GM19240 (cell line): ENCODE measurements at regions not wholly inside any gene's neighbourhood (a gene's known extent, or its start where the extent isn't known, plus 50 kb on each side); places are given as distances from the start of the nearest gene placed in this dataset.
"Not testable (repeated sequence)": the region's sequence is repeated elsewhere in the genome, so short reads cannot be mapped to it uniquely, and the experiment has no call there.

ENCODE experiments used
- DNase-seq: peaks from one replicate; pipeline ENCODE4 v3.0.0; 2011; ENCODE audit warnings: low spot score; ENCODE audit not compliant: insufficient read length

DNA sequence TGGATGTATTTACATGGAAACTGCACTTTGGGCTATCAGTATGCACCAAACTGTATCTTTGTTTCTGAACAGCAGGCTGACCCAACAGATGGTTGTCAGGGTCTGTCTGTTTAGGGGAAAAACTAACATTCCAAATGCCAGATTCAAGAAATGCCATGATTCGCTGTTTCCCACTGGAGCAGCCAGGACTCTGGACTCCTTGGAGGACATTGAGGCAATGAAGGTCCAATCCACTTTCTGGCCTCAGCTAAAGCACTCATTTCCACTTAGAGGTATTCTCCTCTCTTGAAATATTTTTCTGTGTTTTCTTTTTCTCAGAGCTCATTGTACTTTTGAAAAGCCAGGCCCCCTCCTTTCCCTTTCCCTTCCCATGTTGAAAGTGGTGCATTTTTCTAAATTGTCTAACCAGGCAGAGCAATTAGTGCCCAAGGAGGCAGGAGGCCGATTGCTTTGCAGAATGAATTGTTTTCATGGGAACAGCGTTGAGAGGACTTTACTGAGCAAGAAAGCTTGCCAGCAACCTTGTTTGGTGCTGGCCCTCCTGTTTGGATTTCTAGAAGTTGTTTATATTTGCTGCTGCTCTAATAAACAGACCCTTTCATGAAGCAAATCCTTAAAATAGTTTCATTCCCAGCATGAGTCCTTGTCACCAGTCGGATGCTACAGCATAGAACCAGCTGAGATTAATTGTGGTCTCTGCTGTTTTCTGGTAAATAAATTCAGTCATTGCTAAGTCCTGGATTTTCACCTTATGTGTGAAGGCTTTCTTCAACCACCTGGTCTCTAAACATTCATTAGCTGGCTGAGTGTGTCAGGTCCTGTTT, 132.8 kb upstream of the TAF11L2 start:
- DNase-seq, result no peak

DNA sequence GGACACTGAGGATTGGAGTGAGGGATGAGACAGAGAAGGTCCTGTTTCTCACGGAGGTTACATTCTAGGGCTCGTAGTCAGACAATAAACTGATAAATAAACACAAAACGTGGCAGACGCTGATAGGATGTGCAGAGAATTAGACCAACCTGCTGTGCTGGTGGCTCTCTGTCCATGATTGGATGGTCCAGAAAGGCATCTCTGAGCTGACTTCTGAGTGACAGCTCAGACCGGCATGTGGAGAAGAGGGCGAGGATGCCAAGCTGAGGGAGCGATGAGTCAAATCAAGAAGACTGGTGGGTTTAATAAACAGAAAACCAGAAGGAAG, 132.3 kb upstream of the TAF11L2 start:
- DNase-seq, result no peak

DNA sequence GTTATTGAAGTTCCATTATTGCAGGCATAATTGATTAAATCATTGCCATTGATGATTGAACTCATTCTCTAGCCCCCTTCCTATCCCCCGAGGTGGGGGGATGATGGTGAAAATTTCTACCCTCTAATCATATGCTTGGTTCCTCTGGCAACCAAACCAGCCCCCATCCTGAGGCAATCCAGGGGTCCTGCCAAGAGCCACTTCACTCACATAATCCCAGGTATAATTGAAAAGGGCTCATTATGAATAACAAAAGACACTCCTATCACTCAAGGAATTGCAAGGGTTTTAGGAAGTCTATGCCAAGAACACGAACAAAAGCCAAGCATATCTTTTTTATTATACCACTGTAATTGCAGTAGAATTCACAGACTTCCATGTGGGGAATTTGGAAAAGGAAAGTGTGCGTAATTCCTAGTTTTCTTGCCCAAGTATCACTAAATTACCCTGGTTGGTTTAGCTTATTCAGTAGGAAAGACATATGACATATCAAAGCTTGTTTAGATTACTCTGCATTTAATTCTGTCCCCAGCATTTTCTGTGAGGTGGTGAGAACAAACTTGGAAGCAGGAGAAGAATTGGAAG, 130.7 kb upstream of the TAF11L2 start:
- DNase-seq, result no peak

DNA sequence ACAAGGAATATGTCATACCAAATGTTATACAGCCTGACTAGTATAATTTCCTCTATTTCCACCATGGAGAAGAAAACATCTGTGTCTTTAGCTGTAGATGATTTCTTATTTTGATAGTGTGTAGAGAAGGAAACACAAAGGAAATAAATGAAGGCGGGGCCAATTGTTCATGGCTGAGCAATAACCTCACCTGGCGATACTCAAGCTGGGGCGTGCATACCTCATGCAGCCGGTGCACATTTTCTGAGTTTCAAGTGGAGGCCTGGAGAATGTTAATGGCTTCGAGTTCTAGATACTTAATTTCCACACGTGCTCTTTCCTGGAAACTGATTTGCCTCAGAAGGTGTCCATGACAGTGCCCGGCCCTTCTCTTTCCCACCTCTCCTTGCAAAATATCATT, 127.4 kb upstream of the TAF11L2 start:
- no peak for DNase-seq

DNA sequence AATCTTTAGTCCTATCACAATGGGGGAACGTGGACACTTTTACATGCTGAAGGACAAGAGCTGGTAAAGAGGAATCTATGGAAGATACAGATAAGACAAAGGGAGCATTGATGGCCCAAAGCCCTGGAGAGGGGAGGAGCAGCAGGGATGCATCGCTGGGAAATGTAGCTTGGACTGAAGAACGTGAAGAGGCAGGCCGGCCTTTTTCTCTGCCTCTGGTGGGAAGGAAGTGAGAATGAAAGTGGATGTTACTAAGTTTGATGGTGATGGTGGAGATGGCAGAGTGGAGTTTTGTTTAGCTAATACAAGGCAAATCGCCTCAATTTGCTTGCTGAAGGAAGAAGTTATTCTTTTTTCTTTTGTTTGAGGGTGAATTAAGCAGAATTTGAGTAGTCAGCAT, 124.6 kb upstream of the TAF11L2 start:
- peak; percentile 6 for DNase-seq

DNA sequence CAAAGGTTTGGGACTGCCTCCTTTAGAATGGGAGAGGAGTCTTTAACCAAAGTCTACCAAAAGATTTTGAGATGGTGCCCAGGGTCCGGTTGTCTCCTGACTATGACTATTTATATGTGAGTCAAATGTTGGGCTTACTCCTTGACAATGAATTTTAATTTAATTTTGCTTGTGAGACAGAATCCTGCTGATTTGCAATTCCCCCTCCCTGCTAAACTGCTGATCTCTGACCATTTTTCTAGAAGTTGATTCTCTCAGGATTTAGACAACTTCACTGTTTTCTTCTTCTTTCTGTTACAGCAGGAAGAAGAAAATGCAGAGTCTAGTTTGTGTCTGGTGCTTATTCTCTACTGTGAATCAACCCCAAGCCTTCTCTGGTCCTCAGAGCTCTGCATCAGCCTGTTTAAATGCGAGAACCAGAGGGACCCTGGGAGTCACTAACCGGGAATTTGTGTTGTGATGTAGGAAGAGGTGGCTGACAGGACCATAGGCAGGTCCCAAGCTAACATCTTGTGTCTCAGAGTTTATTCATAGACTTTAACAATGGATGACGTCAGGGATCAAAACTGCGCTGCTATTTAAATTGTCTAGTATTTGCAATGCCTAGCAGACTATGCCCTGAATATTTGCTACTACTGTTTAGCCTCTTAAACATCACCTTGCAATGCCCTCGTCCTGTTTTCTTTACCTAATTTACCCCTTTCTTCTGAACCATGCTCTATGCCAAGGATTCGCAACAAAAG, 124.0 kb upstream of the TAF11L2 start:
- no peak for DNase-seq

DNA sequence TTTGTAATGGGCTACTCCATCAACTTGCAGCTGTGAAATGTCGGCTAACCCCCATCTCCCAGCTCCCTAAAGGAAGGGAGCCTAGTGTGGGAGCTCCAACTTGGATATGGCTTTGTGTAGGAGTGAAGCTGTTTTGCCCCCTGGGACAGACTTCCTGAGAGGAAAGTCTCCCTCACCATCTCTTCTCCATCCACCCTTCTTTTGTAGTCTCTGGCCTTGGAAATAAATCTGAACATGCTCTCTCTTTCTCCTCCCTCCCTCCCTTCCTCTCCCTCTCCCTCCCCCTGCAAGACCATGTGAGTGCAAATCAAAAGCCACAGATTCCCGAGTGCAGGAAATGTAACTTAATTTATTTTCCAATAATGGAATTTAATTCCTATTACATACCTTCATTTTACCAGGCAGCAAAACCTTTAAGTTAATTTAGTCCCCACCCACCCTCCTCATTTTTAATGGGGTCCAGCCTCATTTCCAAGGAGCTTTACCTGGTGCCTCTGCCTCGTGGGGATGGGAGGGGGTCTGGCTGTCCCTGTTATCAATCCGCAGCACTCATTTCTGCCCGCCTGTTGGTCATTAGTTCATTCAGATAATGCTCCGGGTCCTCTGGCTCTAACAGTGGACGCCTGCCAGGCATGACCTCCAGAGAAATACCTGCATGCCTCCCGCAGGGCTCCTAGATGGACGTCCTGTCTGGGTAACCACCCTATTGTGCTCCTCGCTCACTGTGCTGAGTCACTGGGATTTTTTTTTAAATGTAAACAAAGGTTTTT, 122.9 kb upstream of the TAF11L2 start:
- no peak for DNase-seq

DNA sequence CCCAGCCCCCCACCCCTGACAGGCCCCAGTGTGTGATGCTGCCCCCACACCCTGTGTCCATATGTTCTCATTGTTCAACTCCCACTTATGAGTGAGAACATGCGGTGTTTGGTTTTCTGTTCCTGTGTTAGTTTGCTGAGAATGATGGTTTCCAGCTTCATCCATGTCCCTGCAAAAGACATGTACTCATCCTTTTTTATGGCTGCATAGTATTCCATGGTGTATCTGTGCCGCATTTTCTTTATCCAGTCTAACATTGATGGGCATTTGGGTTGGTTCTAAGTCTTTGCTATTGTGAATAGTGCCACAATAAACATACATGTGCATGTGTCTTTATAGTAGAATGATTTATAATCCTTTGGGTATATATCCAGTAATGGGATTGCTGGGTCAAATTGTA, 122.1 kb upstream of the TAF11L2 start:
- not testable (repeated sequence) for DNase-seq

DNA sequence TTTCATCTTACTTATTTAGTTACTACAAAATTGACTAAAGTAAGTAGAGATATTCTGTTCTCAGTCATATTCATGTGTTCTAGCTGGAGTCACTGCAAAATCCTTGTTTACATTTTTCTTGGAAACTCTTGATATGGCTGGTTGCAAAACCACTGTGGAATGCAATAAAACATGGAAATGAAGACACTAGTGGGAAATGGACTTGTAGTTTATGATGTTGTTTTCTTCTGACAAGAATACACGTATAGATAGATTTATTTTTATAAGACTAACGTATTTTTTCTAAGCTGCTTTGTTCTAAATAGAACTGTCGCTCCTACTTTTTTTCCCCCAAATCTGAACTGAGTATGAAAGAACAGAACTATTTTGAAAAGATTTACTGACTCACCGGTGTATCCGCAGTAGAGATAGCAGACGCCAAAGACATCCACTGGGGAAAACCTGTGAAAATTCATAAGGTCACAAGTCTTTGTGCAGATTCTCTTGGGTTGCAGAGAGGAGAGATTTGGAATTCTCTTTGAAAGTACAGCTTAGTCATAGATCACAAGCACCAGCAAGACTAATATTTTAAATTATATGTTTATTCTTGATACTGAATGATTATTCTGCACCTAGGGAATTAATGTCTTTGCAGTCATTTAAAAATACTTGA, 119.6 kb upstream of the TAF11L2 start:
- no peak for DNase-seq

DNA sequence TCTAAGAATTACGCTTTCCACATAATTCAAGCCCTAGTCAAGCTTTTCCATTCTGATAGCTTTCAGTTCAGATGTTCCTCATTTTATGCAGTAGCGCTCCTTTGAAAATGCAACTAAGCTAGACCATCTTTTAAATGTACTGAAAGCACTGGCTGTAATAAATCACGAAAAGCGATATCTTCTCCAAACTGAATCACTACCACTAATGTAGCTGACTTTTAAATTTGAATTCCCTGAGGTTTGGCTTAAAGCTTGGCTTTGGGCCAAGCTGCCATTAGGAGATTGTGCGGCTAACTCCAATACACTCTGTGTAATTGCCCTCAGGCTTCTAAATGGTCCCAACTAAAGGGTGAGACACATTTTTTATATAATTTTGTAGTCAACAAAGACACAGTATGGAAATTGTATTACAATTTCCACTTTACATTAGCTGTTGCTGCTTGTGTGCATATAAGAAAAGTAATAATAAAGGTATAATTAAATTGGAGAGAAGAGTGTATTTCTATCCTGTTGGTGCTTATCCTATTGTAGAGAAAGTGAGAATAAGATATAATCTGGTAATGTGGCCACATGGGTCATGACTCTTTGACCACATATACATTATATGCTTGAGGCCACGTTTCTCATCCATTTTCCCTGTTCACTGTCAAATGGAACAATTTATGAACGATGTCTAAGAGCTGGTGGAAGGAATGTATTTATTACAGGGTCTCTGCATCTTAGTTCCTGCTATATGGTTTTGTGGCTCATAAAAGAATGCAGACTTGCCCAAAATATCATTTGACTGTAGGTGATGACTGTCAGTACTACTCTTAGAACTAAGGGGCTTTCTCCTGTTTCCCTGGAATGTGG, 118.7 kb upstream of the TAF11L2 start:
- no peak for DNase-seq

DNA sequence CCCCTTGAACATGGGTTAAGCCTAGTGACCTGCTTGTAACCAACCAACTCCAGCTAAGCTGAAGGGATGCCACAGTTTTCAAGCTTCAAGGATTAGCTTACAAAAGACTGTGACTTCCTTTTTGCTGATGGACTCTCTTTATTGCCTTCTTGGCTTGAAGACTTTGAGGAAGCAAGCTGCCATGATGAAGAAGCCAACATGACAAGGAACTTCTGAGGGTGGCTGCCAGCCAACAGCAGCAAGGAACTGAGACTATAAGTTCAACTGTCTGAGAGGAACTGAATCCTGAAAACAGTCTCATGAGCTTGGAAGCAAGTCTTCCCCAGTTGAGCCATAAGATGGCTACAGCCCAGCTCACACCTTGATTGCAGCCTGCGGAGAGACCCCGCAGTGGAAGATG, 116.1 kb upstream of the TAF11L2 start:
- DNase-seq, result no peak

DNA sequence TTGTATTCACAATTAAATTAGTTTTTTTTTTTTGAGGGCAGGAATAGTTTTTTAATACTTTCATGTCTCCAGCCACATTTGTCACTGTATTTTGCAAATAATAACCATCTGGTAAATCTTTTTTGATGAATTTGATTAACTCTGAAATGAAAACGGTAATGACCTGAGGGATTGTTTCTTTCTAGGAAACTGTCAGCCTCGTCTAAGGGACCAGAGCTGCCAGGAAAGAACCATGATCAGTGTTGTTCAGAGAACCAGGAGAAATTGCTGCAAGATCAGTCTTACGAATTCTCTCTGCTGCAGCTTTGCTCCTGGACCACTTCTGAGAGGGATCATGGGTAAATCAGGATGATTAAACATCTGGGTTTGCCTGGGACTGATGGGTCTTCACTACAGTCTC, 114.5 kb upstream of the TAF11L2 start:
- no peak for DNase-seq

DNA sequence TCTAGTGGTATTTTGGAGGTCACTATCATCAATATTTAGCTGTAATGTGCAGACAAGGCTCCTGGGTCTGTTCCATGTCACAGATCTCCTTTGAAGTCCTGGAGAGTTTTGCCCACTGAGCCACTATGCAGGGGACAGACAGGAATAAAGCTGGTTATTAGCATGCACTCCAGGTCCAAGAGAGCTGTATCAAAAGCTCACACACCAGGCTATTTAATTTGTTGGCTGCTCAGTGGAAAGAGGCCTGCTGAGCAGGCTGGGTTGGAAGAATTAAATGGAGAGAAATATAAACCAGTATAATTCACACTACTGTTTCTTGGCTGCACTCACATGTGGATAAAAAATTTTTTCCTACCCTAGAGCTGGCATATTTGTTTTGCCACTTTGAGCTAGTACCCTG, 113.8 kb upstream of the TAF11L2 start:
- no peak for DNase-seq

DNA sequence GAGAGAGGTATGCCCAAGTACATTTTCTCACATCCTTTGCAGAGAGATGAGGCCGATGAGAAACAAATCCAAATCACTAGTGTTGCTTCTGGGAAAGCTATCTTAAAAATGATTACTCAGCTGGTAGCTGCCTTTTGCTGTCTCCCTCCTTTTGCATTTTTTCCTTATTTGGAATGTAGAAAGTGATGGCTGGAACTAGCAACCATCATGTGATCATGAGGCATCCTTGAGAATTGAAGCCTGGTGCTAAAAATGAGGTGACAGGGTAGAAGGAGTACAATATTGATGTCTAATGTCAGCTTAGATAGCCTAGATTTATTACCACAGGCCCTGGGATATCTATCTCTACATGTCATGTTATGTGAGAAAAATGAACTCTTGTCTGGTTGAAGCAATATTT, 109.3 kb upstream of the TAF11L2 start:
- DNase-seq, result no peak

DNA sequence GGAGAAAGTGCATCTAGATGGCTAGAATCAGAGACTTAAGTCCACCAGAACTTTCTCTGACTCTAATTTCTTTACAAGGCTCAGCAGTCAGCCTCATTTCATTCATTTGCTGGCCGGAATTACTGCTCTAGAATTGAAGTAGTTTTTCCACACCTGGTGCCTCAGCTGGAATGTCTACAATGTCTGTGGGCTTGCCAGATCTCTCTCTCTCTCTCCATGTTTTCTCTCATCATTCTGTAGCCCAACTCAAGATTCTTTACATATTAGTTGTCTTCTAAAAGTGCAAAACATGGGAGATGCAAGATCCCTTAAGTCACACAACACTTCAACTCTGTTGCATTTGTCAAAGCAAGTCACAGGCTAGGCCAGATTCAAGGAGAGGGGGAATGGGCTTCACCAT, 103.9 kb upstream of the TAF11L2 start:
- no peak for DNase-seq

DNA sequence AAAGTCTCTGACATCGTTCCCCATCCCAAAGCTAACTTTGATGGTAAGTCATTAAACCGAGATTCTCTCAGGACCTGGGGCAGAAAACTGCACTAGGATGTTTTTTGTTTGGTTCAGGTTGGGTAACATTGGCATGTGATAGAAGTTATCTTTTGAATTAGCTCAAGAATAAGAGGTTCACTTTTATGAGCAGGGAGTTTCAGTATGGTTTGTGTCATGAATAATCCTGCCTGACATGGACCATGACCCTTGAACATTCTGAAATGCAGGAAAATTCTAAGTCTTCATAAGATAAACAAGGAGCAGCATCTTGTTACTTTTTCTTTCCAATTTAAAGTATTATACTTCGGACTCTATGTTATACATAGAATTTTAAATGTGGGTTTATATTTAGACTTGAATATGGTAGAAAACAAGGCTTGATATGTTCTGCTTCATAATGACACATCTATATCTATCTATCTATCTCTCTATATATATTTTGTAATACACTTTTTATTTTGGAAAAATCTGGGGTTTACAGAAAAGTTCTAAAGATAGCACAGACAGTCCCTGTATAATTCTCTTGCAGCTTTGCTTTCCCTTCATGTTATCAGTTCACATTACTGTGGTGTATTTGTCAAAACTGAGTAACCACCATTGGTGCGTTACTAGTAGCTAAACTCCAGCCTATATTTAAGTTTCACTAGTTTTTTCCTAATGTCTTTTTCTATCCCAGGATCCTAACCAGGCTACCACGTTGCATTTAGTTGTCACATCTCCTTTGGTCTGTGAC, 102.7 kb upstream of the TAF11L2 start:
- no peak for DNase-seq

DNA sequence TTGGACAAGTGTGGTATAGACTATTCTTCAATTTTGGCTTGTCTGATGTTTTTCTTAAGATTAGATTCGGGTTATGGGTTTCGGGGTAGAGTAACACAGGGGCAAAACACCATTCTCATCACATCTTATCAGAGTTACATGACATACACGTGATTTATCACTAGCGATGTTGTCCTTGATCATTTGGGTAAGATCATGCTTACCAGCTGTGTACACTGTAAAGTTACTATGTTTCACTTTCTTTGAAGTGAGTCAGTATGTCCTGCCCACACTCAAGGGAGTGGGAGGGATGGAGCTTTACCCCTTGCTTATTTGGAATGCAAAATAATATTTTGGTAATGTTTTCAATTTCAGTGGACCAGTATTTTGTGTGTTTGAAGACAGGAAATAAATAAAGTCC, 101.8 kb upstream of the TAF11L2 start:
- no peak for DNase-seq

DNA sequence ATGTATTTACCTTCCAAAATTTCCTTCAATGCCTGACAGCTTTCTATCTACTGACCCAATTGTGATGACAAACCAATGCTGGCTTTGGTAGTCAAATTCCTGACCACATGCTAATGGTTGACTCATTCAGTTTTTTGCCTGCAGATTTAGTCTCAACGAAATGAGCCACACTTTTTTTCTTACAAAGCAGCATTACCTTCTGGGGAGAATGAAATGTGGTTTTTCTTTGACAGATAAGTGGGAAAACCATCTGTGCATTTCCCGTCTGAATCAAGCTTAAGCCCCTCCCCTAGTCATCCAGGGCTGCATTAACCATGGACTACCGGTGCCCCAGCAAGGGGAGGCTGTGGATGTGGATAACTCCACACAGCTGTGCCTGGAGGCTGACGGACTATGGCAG, 99.6 kb upstream of the TAF11L2 start:
- no peak for DNase-seq

DNA sequence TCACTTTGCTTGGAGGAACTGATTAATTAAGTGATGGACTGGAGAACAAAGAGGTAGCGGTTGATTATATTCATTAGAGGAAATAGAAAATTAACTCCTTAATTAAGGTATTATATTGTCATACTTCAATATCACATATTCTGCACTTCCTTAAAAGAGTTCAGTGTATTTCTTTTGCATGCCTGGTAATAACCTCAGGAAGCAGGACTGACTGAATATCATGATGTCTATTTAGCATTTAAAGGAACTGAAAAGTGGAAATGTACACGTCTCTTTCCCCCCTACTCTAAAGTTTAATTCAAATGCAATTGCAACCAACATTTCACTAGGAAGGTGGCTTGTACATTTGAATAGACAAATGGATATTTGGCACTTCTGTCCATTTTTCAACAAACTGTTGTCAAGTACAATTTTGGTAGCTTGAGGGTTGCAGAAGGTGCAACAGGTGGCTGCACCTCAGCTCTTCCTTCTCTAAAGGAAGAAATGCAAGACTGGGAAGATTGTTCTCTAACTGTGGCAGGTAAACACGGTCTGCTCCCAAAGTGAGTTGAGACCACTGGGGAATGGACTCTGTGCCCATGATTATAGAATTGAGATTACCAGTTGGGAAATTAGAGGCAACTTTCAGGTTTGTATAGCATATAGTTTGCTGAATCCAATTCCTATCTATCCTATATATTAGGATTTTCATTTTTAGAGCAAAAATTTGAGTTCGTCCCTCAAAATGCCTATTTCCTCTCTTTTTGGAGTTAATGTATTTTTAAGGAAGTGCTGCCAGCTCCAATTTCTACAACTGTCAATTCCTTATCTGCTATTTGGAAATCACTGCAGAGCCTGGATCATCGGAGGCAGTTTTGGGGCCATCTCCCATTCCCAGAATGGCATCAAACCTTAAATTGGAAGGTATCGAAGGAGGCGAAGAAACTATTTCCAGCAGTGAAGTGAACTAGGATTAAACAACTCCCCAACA, 98.9 kb upstream of the TAF11L2 start:
- no peak for DNase-seq
